ENCODE measurements at regions not wholly inside any gene's neighbourhood (a gene's known extent, or its start where the extent isn't known, plus 50 kb on each side); places are given as distances from the start of the nearest gene placed in this dataset.
"Not testable (repeated sequence)": the region's sequence is repeated elsewhere in the genome, so short reads cannot be mapped to it uniquely, and the experiment has no call there.

DNA sequence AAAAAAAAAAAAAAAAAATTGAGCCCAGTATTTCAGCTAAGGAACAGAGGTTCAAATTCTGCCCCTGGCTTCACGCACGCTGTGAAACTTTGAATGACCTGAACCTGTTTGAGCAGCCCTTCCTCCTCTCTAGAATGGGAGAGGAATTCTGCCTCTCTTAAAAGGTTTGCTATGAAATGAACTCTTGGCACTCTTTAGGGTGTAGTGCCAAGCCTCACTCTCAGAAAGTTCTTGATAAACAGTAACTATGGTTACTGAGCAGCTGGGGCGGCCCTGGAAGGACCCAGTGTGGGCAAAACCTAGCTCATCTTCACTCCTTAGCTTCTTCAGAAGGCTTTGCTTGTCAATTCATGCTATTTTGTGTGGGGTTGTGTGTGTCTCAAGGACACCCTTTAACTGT, 73.7 kb downstream of the GEMIN8 start:
- no peak for DNase-seq

DNA sequence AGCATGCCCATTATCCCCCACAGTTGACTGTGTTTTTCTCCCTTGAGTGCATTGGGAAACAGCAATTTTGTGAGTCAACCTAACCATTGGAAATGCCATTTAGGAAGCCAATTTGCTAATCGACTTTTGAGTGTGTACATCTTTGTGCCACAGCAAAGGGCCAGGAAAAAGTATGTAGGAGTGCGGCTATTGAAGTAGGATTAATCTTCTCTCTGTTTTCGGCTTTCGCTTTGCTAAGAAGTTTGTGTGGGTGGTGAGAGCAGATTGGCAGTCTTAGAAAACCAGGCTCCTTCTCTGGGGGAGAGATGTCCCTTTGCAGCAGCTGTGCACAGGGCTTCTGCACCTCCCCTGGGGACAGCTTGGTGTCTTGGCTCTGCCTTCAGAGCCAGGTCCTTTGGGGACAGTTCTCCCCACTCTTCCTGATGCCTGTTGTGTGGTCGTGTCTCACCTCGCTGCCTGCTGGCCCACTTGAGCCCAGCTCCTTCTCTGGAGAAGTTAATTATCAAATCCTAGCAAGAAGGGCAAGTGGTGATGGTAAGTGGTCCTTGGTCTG, 74.5 kb downstream of the GEMIN8 start:
- peak in 10 of 58 donors; percentile 3 to 29 (median 12) for DNase-seq

DNA sequence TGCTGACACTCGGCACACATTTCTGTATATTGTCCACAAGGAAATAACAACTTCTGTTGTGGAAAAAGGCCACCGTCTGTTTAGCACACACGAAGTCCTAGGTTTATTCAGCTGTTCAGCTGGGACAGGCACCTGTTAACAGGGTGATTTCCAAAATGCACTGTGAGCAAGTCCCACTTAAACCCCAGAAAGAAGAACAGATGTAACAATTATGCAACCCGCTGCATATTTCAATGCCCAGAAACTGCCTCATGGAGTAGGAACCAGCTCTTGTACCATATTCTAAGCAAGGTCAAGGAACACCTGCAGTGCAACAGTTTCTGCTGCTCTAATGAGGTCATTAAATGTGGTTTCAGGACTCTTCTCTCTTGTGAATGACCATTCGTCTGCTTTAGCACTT, 77.1 kb downstream of the GEMIN8 start:
- DNase-seq = no peak

DNA sequence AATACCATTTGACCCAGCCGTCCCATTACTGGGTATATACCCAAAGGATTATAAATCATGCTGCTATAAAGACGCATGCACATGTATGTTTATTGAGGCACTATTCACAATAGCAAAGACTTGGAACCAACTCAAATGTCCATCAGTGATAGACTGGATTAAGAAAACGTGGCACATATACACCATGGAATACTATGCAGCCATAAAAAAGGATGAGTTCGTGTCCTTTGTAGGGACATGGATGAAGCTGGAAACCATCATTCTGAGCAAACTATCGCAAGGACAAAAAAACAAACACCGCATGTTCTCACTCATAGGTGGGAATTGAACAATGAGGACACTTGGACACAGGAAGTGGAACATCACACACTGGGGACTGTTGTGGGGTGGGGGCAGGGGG, 83.5 kb downstream of the GEMIN8 start:
- not testable (repeated sequence) for DNase-seq

DNA sequence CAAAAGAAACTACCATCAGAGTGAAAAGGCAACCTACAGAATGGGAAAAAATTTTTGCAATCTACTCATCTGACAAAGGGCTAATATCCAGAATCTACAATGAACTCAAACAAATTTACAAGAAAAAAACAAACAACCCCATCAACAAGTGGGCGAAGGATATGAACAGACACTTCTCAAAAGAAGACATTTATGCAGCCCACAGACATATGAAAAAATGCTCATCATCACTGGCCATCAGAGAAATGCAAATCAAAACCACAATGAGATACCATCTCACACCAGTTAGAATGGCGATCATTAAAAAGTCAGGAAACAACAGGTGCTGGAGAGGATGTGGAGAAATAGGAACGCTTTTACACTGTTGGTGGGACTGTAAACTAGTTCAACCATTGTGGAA, 83.9 kb downstream of the GEMIN8 start:
- not testable (repeated sequence) for DNase-seq

DNA sequence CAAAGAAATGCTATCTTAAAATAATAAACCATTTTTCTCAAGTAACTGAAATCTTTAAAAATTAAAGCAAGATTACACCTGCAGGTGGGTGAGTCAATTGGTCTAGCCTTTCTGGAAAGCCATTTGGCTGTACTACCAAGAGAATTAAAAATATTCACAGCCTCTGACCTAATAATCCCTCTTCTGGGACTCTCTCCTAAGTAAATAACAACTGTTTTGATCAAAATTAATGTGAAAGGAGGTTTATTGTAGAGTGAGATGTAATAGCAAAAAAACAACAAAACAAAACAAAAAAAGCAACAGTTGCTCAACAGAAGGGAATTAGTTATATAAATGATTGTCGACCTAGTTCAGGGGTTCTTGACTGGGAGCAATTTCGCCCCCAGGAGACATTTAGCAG, 89.0 kb downstream of the GEMIN8 start:
- no peak for DNase-seq

DNA sequence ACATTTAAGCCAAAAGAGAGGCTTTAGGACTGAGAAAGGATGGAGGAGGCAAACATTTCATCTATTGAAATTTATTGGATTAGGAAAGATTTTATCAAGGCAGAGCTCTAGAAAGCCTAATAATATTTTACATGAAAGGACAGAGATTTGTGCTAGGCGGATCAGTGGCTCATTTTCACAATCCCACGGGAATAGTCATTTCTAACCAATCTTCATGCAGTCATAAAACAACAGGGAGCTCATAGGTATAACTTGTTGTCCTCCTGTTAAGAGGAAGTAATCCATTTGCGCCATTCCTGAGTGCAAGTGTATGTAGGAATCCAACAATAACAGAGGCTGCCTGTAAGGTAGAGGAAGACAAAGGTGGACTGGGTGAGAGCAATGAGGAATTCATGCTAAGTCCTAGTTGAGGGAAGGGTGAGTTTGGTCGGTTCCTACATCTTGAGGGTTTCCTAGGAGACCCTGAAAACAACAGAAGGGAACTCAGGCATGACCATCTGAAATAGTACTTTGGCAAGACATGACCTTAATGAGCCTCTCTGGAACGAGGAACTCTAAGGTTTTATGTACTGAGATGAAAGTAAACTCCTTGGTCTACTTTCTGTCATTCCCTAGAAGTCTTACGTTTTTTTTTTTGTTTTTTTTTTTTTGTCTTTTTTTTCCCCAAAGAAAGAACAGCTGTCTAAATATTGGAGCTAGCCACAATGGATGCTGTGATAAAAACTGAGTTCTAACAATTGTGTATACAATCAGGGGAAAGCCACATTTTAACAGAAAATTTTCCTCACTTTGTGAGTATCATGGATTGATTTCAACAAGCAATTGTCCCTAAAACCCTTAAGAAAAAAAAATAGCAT, 89.7 kb downstream of the GEMIN8 start:
- DNase-seq = no peak

DNA sequence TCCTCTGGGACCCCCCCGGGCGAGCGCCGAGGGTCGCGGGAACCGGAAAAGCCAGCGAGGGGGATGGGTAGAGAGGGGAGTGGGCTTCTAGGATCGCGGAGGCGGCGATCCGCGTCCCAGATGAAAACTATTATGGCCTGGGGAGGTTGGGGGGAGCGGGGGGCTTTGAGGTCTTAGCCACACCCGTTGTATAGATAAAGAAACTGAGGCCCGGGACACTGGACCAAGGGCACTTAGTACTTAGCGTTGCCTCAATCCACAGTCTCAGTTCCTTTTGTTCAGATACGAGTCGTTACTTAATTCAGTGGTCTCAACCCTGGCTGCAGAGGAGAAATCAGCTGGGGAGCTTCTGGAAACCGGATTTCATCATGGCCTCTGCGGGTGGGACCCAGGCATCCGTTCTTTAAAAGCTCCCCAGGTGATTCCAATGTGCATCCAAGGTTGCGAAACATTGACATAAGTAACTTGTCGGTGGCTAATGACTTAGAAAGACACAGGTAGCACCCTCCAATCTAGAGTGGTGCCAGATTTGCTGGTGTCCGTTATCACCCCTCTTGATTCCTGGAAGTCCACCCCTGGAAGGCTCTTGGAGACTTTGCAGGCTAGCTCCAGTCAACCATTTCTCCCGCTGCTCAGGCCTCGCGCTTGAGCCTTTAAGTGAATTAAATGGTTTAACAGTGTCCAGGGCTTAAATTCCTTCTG, 90.7 kb downstream of the GEMIN8 start:
- peak in 7 of 58 donors; percentile 2 to 24 (median 6) for DNase-seq

DNA sequence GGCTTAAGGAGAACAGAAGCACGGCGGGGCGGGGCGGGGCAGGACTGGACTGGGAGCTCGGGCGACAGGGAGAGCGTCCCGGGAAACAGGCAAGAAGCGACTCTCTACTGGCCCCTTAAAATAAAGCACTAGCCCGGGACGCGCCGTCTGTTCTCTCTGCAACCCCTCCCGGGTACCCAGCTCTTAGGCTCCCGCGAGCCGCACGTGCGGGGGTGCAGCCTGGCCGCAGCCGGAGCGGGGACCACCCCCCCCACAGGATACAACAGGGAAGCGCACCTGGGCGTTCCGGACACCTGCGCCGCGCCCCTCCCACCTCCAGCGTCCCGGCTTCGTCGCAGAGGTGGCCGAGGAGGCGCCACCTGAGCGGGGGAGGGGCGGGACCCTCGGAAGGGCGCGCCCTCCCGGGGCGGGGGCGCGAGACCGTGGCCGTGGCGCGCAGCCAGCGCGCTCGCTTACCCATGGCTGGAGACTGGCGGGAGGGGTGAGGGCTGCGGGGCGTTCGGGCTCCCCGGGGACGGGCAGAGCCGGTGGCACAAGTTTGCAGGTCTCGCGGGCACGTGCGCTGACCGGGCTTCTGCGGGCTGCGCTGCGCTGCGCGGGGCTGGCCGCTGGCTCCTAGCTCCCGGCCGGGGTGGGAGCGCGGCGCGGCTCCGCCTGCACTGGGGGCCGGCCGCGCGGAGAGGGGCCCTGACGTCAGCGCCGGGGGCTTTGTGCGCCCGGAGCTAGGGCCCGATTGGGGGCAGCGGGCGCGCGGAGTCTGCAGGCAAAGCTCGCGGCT, 91.5 kb downstream of the GEMIN8 start:
- DNase-seq = peak in 36 of 58 donors; percentile 1 to 67 (median 28)

DNA sequence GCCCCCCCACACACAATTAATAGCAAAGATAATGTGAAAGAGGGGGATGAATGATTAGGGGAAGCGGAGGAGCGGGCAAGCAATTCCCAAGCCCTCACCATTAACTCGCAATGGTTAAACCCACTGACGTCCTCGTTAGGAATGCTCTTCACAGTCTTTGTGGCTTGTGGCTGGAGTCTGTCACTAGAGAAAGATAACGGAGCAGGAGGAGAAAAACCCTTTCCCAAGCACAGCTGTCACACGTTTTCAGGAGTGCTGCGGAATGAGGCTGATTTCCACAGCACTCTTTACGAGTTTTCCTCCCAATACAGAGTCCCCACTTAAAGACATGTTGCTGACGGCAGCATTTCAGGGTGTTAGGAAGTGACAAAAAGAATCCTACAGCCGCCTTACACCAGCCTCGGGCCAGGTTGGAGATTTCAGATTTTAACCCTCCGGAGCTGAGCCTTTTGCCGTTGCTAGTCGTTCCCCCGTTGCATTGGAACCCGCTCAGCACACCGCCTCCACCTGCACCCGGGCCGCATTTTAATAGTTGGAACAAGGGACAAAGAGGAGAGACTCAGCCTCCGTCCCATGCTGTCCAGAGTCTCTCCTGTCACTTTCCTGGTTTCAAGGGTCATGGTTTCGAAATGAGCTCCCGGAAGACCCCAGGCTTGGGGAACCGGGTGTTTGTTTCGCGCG, 92.2 kb downstream of the GEMIN8 start:
- peak in 26 of 58 donors; percentile 1 to 45 (median 24) for DNase-seq

DNA sequence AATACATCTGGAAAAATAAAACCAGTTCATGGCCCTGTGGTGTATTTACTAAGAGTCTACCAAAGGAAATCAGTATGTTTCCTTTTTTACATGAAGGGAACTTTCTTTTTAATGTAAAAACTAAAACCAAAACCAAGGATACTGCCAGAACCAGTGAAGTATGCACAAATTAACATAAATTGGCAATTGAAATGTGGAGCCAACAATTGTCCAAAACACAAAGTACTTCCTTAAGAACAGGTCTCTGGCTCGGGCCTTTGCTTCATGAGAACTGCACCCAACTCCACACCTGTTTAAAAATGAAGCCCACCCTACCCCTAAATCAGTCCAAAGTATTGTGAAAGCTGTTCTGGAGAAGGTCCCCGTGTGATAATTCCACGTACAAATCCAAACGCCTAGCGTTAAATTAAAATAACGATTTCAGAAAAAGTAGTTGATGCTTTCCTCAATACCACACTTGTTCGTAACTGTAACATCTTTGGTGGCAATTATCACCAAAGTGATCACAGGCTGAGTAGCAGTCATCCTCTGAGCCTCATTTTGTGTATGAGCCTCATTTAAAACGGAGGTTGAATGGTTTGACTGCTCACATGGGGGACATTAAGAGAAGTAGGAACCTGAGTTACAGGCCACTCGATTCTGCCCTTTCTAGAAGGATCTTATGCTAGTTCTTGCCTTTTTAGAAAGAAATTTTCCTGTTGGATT, 93.0 kb downstream of the GEMIN8 start:
- no peak for DNase-seq

DNA sequence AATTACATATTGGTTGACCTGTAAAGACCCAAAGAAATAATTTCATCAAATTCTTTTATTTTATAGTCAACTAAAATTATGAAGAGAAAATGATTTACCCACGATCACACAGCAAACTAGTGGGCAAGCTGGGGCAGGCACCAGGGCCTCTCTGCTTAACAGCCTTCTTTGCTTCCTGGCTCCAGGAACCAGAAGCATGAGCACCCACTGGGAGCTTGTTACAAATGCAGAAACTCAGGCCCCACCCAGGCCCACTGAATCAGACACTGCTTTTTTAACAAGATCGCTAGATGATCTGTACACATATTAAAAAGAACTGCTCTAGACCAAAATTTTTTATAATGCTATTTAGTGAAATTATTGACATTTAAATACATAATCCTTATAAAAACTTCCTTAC, 95.0 kb downstream of the GEMIN8 start:
- DNase-seq = peak in 1 of 58 donors; percentile 0

DNA sequence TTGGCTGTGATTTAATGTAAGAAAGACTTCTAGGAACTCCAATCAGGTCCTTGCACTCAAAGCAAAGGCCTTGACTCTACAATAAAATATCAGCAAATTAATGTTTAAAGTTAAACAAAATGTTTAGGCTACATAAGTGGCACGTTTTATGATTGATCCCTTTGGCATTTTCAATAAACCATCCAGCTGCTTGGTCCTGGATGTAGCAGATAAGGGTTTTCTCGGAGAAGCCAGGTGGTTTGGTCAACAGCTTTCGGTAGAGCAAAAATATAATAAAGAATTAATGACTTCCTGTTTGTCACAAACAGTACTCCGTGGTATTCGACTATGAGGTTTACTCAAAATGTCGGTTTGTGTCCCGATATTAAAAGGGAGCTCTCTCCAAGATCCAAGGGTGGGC, 95.8 kb downstream of the GEMIN8 start:
- DNase-seq = no peak

DNA sequence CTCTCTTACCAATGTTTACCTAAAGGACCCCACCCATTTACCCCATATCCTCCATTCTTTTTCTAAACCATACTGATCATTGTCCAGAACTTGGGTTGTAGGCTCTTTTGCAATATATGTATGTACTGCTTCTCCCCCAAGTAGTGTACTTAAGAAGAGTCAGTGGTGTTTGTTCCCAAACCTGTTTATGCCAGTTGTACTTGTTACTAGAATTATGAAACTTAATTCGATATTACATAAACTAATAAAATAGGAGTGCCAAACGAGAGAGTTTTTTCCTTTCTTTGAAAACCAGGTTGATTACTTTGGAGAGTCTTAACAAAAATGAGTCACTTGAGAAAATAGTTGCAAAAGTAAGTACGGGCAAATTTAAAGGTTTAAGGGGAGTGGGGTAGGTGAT, 96.3 kb downstream of the GEMIN8 start:
- no peak for DNase-seq

DNA sequence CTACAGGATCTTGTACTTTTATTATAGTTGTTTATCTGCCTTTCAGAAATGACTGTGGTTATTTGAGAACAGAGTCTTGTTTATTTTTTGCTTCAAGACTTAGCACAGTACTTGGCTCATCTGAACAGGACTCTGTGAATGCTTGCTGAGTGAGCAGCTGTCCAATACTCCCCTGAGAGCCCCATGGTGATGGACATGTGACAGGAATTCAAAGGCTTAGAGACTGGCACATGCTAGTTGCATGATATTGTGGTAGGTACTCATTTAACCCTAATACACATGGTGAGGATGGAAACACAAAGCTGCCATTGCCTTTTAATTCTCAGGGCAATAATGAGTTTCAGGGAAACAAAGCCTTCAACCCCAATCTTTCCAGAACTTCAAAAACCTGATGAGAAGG, 97.3 kb downstream of the GEMIN8 start:
- DNase-seq = peak in 10 of 58 donors; percentile 1 to 53 (median 9)

DNA sequence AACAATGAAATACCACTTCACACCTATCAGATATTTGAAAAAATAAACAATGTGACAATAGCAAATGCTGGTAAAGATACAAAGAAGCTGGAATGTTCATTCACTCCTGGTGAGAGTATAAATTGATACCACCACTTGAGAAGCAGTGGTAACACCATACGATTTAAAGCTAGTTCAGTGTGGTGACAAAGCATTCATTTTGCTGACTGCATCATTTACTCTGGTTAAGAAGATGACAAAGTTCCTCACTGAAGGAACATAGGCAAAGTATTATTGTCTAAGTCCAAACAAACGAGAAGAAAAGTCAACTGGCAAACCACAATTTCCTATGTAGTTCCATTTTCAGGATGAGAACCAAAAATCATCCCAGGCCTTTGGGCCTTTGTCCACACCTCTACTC, 102.5 kb downstream of the GEMIN8 start:
- DNase-seq = no peak

DNA sequence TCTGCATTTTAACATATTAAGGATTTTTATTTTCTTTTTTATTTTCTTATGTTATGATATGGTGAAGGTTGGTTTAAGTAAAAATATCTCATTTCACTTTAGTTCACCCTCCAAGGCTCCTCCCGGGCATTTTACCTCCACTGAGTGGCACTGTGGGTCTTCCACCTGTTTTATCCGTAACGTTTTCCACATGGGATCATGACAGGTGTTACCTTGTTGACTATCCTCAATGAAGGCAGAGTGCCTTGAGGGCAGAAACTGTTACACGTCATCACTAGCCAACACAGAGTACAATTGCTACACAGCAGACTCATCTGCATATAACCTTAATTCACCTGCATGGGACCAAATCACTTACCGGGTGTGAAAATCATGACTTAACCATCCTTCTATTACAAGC, 105.8 kb downstream of the GEMIN8 start:
- no peak for DNase-seq

DNA sequence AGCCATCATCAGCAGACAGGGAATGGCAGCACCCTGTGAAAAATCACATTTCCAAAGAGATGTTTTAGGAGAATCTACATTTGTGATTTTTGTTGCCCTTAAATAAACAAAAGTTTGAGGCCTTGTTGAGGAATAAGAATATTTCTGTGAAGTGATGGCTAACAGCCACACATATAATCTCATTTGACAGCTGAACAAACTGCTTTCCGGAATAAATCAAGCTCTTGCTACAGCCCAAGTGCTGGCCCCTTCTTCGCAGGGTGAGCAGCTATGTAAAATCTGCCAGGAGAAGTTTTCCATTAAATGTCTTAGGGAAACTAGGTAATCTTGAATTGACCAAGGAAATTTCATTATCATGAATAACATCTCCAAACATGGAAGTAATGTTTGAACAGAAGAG, 106.4 kb upstream of the GPM6B start:
- no peak for DNase-seq

DNA sequence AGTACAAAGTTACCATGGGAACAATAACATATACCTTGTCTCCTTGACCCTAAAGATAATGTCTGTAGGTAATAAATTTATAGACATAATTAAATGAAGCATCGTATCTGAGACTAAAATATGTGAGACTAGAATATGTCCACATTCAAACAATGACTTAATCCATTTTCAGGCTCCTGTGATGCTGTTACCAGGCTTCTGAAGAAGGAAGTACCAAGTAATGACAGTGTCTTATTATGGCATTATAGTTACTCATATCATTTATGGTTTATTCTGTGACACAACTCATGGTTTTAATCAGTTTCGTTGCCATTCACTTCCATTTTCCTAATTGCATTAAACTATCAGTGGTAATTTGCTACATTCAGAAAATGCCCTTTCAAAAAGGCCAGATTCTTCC, 100.6 kb upstream of the GPM6B start:
- no peak for DNase-seq

DNA sequence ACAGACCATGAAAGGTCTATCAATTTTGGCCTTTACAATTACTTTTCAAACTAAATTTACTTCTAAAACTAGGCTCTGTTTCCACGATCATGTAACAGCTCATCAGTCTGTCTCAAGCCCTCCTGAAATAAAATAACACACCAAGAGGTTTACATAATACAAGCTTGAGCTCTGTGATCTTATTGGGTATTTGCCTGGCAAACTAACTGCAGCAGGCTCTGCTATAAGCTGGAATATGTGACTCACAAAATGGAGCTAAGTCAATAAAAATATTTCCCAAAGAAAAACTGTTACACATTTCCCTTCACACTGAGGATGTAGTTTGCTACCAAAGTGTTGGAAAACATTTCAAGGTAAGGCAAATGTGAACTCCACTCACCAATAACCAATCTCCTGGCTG, 94.7 kb upstream of the GPM6B start:
- no peak for DNase-seq
